ENCODE measurements at regions not wholly inside any gene's neighbourhood (a gene's known extent, or its start where the extent isn't known, plus 50 kb on each side); places are given as distances from the start of the nearest gene placed in this dataset.

DNA sequence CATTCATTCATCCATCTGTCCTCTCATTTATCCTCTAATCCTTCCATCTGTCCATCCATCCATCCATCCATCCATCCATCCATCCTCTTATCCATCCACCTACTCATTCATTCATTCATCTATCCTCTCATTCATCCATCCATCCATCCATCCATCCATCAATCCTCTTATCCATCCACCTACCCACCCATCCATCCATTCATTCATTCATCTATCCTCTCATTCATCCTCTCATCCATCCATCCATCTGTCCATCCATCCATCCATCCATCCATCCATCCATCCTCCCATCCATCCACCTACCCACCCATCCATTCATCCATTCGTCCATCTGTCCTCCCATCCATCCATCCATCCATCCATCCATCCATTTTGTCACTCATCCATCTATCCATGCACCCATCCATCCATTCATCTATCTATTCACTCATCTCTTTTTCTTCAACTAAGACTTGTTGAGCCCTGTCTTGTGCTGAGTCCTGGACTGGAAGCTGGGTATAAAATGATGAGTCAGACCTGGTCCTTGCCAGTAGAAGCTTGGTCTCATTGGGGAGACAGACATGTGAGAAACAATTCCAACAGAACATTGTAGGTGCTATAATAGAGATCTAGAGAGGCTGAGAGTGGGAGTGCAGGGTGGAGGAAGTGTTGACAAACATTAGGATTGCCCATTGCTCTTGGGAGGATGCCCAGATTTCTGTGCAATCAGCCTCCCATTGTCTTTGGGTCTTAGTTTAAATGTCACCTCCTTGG lies 55.0 kb upstream of the IER5L start:
- TF ChIP-seq, protein P1, sequence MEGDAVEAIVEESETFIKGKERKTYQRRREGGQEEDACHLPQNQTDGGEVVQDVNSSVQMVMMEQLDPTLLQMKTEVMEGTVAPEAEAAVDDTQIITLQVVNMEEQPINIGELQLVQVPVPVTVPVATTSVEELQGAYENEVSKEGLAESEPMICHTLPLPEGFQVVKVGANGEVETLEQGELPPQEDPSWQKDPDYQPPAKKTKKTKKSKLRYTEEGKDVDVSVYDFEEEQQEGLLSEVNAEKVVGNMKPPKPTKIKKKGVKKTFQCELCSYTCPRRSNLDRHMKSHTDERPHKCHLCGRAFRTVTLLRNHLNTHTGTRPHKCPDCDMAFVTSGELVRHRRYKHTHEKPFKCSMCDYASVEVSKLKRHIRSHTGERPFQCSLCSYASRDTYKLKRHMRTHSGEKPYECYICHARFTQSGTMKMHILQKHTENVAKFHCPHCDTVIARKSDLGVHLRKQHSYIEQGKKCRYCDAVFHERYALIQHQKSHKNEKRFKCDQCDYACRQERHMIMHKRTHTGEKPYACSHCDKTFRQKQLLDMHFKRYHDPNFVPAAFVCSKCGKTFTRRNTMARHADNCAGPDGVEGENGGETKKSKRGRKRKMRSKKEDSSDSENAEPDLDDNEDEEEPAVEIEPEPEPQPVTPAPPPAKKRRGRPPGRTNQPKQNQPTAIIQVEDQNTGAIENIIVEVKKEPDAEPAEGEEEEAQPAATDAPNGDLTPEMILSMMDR (IDR thresholded peaks at IDR 0.05; ENCODE audit: low read depth, low read length), result no peak
- TF ChIP-seq EZH2phosphoT487 (IDR thresholded peaks at IDR 0.05; ENCODE audit: low read depth), result no peak
